ENCODE measurements at regions not wholly inside any gene's neighbourhood (a gene's known extent, or its start where the extent isn't known, plus 50 kb on each side); places are given as distances from the start of the nearest gene placed in this dataset.
"Not testable (repeated sequence)": the region's sequence is repeated elsewhere in the genome, so short reads cannot be mapped to it uniquely, and the experiment has no call there.

GRCh38 chrX:5290635-5291034, 938.0 kb downstream of the NLGN4X start:
- FAIRE-seq (no peak), ATAC-seq (no peak), DNase-seq (ENCODE audit: low read depth in 1 of 2, low spot score in 1 of 2) (no peak)
- ChIA-PET POLR2A (no interaction called here), CTCF (no interaction called here)
- H3K4me3 ChIP-seq, result no peak overlapping the region
- H3K27ac ChIP-seq, result no peak overlapping the region
- H3K4me2 ChIP-seq, result no peak overlapping the region
- no peaks in the 10 kb centered on the region for H3K4me1 ChIP-seq
- H3K9me3 ChIP-seq, result no peaks in the 10 kb centered on the region
- TF ChIP-seq CEBPB (IDR thresholded peaks at IDR 0.05), result no peak
- TF ChIP-seq POLR2AphosphoS2 (conservative IDR thresholded peaks at IDR 0.05; ENCODE audit: low read length), result no peak
- TF ChIP-seq BCL3 (IDR thresholded peaks at IDR 0.05), result no peak
- TF ChIP-seq CHD2 (IDR thresholded peaks at IDR 0.05; ENCODE audit: low read length, partially characterized antibody), result no peak
- TF ChIP-seq JUNB (IDR thresholded peaks at IDR 0.05), result no peak
- TF ChIP-seq RNF2 (IDR thresholded peaks at IDR 0.05; ENCODE audit: borderline replicate concordance, low read depth), result no peak
- TF ChIP-seq GATA3 (IDR thresholded peaks at IDR 0.05; ENCODE audit: borderline replicate concordance), result no peak
- TF ChIP-seq ZC3H11A (IDR thresholded peaks at IDR 0.05), result no peak
- no peak for TF ChIP-seq HDAC2 (IDR thresholded peaks at IDR 0.05)
- TF ChIP-seq EP300 (IDR thresholded peaks at IDR 0.05), result no peak
- no peak for TF ChIP-seq NR3C1 (IDR thresholded peaks at IDR 0.05)
- no peak for TF ChIP-seq NFE2L2 (conservative IDR thresholded peaks at IDR 0.05; ENCODE audit: low read length)
- under 1% methylated on average over 5 of the region's 5 CpGs for WGBS (ENCODE audit: missing lambda C conversion rate)

- H3K4me3 ChIP-seq; H3K27ac ChIP-seq; POLR2A ChIA-PET; ATAC-seq; CTCF ChIA-PET; H3K9me3 ChIP-seq; DNase-seq (ENCODE audit: low read depth in 1 of 2, low spot score in 1 of 2); H3K4me1 ChIP-seq; H3K4me2 ChIP-seq: not testable (repeated sequence)
- WGBS (ENCODE audit: missing lambda C conversion rate), result 3% methylated on average over 1 of the region's 1 CpG
- FAIRE-seq, result peak; percentile 90
These were observed 938.7 kb downstream of the NLGN4X start for GRCh38 chrX:5289949-5290348.

- H3K9me3 ChIP-seq, result no peaks in the 10 kb centered on the region; the same call in 2 of the 3 replicates
- ChIA-PET CTCF (no interaction called here), POLR2A (no interaction called here)
- FAIRE-seq (no peak), DNase-seq (ENCODE audit: low read depth in 1 of 2, low spot score in 1 of 2) (no peak), ATAC-seq (no peak)
- H3K4me3 ChIP-seq, result no peak overlapping the region
- H3K4me2 ChIP-seq, result no peak overlapping the region
- WGBS (ENCODE audit: missing lambda C conversion rate), result 6% methylated on average over 2 of the region's 2 CpGs
- H3K4me1 ChIP-seq, result no peaks in the 10 kb centered on the region
- TF ChIP-seq MAX (IDR thresholded peaks at IDR 0.05) (no peak), POLR2AphosphoS2 (conservative IDR thresholded peaks at IDR 0.05; ENCODE audit: low read length) (no peak), BCL3 (IDR thresholded peaks at IDR 0.05) (no peak), ESRRA (IDR thresholded peaks at IDR 0.05; ENCODE audit: borderline replicate concordance, low read length) (no peak), ZNF302 (CRISPR knock-in tag; IDR thresholded peaks at IDR 0.05) (no peak), CHD4 (IDR thresholded peaks at IDR 0.05; ENCODE audit: borderline replicate concordance) (no peak), RAD21 (conservative IDR thresholded peaks at IDR 0.05 in 1 of 2, IDR thresholded peaks at IDR 0.05 in 1 of 2) (no peak), RARB (CRISPR knock-in tag; IDR thresholded peaks at IDR 0.05) (no peak)
- no peak overlapping the region for H3K27ac ChIP-seq
These were observed 949.8 kb downstream of the NLGN4X start for GRCh38 chrX:5278908-5279307.

- DNase-seq (ENCODE audit: low read depth in 1 of 2, low spot score in 1 of 2), result no peak
- H3K4me3 ChIP-seq, result no peak overlapping the region
- no peaks in the 10 kb centered on the region for H3K9me3 ChIP-seq
- WGBS (ENCODE audit: missing lambda C conversion rate), result 32% methylated on average over 3 of the region's 3 CpGs
- H3K27ac ChIP-seq, result no peak overlapping the region
- ChIA-PET CTCF (no interaction called here), POLR2A (no interaction called here)
- TF ChIP-seq HOXB5 (CRISPR knock-in tag; IDR thresholded peaks at IDR 0.05), result no peak
- no peak for TF ChIP-seq NPAS2 (CRISPR knock-in tag; IDR thresholded peaks at IDR 0.05; ENCODE audit: borderline replicate concordance)
- TF ChIP-seq MAFK (IDR thresholded peaks at IDR 0.05; ENCODE audit: partially characterized antibody), result peak; percentile 3
- TF ChIP-seq EP300 (IDR thresholded peaks at IDR 0.05), result no peak
- no peak for TF ChIP-seq EHF (CRISPR knock-in tag; IDR thresholded peaks at IDR 0.05)
- no peak for TF ChIP-seq RAD21 (conservative IDR thresholded peaks at IDR 0.05 in 1 of 2, IDR thresholded peaks at IDR 0.05 in 1 of 2)
- ATAC-seq, result no peak
- FAIRE-seq, result no peak
- H3K4me1 ChIP-seq, result no peaks in the 10 kb centered on the region
- no peak overlapping the region for H3K4me2 ChIP-seq
These were observed 963.3 kb downstream of the NLGN4X start for GRCh38 chrX:5265324-5265850.

All from A549 (cell line).